Left renal cortex interstitium (tissue), 4 donors: ENCODE measurements at regions not wholly inside any gene's neighbourhood (a gene's known extent, or its start where the extent isn't known, plus 50 kb on each side); places are given as distances from the start of the nearest gene placed in this dataset.
"Not testable (repeated sequence)": the region's sequence is repeated elsewhere in the genome, so short reads cannot be mapped to it uniquely, and the experiment has no call there.

Experiments used
- DNase-seq, 4 donors: peaks; one replicate each; pipeline ENCODE4 v3.0.0-alpha.2; 2013; ENCODE audit warnings: low read depth in 4 of 4, low spot score in 2 of 4, missing footprints in 1 of 4

- no peak for DNase-seq
Observed at GRCh38 chr7:12002428-12002827, 170.4 kb upstream of the THSD7A start.

- no peak for DNase-seq
Observed at GRCh38 chr7:12004581-12004980, 172.6 kb upstream of the THSD7A start.

GRCh38 chr7:12007576-12007975, 175.6 kb upstream of the THSD7A start:
- DNase-seq: no peak

- no peak for DNase-seq
Observed at GRCh38 chr7:12013983-12014382, 182.0 kb upstream of the THSD7A start.

GRCh38 chr7:12016439-12016838, 184.4 kb upstream of the THSD7A start:
- no peak for DNase-seq

GRCh38 chr7:12017046-12017445, 185.0 kb upstream of the THSD7A start:
- no peak for DNase-seq

GRCh38 chr7:12022011-12022410, 189.1 kb upstream of the TMEM106B start:
- DNase-seq: not testable (repeated sequence)

- no peak for DNase-seq
Observed at GRCh38 chr7:12025246-12025645, 185.8 kb upstream of the TMEM106B start.

- DNase-seq: no peak
Observed at GRCh38 chr7:12028508-12028907, 182.6 kb upstream of the TMEM106B start.

- no peak for DNase-seq
Observed at GRCh38 chr7:12030116-12030515, 181.0 kb upstream of the TMEM106B start.

- no peak for DNase-seq
Observed at GRCh38 chr7:12031186-12031585, 179.9 kb upstream of the TMEM106B start.

- no peak for DNase-seq
Observed at GRCh38 chr7:12031638-12032037, 179.5 kb upstream of the TMEM106B start.

GRCh38 chr7:12032146-12032545, 178.9 kb upstream of the TMEM106B start:
- DNase-seq: no peak

- not testable (repeated sequence) for DNase-seq
Observed at GRCh38 chr7:12043457-12043856, 167.6 kb upstream of the TMEM106B start.

- DNase-seq: no peak
Observed at GRCh38 chr7:12052211-12052610, 158.9 kb upstream of the TMEM106B start.

- no peak for DNase-seq
Observed at GRCh38 chr7:12053561-12053960, 157.5 kb upstream of the TMEM106B start.

GRCh38 chr7:12054830-12055229, 156.3 kb upstream of the TMEM106B start:
- no peak for DNase-seq

- DNase-seq: no peak
Observed at GRCh38 chr7:12056381-12056780, 154.7 kb upstream of the TMEM106B start.

GRCh38 chr7:12056977-12057376, 154.1 kb upstream of the TMEM106B start:
- no peak for DNase-seq

GRCh38 chr7:12062062-12062461, 149.0 kb upstream of the TMEM106B start:
- no peak for DNase-seq

- no peak for DNase-seq
Observed at GRCh38 chr7:12064586-12065127, 146.4 kb upstream of the TMEM106B start.

- no peak for DNase-seq
Observed at GRCh38 chr7:12066004-12066403, 145.1 kb upstream of the TMEM106B start.

GRCh38 chr7:12066521-12066920, 144.6 kb upstream of the TMEM106B start:
- no peak for DNase-seq
